ENCODE measurements at regions not wholly inside any gene's neighbourhood (a gene's known extent, or its start where the extent isn't known, plus 50 kb on each side); places are given as distances from the start of the nearest gene placed in this dataset.

DNA sequence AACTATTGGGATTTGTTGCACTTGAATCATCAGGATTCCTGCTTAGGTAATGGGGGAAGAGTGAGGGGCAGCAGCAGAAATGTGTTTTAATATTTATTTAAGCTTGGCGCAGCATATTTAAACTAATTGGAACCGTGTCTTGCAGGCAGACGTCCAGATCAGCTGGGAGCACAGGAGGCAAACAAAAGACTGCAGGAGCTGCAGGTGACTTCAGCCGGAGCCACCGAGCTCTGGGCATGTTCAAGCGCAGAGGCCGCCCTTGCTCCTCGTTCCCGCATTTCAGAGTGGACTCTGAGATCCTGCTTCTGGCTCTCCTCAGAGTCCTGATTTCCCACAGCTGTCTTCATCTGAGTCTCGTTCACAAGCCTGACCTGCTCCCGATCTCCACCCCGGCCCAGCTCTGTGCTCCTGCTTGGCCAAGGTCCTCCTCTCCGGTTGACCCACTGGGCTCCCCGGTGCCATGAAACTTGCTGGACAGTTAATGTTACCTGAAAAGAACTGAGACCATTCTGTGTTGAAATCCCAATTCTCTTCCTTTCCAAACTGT lies 475.5 kb downstream of the SOX11 start:
- intact Hi-C loops (cut with DNase I) = no loop called here
- Histone ChIP-seq H3K36me3 (no peaks in the 10 kb centered on the region), H3K4me3 (no peak overlapping the region), H3K9me3 (no peaks in the 10 kb centered on the region), H3K27me3 (no peaks in the 10 kb centered on the region), H3K4me1 (no peaks in the 10 kb centered on the region), H3K9ac (ENCODE audit: low read depth in 2 of 2, low read length in 2 of 2) (no peak overlapping the region), H3K27ac (no peak overlapping the region)
- TF ChIP-seq, protein P1, sequence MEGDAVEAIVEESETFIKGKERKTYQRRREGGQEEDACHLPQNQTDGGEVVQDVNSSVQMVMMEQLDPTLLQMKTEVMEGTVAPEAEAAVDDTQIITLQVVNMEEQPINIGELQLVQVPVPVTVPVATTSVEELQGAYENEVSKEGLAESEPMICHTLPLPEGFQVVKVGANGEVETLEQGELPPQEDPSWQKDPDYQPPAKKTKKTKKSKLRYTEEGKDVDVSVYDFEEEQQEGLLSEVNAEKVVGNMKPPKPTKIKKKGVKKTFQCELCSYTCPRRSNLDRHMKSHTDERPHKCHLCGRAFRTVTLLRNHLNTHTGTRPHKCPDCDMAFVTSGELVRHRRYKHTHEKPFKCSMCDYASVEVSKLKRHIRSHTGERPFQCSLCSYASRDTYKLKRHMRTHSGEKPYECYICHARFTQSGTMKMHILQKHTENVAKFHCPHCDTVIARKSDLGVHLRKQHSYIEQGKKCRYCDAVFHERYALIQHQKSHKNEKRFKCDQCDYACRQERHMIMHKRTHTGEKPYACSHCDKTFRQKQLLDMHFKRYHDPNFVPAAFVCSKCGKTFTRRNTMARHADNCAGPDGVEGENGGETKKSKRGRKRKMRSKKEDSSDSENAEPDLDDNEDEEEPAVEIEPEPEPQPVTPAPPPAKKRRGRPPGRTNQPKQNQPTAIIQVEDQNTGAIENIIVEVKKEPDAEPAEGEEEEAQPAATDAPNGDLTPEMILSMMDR (IDR thresholded peaks at IDR 0.05) = no peak
- no peak for DNase-seq

DNA sequence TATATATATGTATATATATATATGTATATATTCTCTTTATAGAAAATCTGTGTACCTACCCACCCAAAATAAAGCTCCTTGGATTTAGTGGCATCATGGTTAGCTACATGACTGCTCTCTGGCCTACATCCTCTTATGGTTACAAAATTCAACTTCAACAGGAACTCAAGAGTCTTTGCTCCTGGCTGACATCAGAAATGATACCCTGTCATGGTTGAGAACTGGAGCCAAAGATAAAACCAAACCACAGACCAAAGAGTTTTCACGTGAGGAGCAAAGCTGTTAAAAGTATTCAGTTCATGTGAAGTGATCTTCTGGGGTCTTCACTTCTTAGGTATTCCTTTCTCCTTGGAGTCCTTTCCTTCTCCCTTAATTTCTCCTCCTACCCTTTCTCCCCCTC lies 476.3 kb downstream of the SOX11 start:
- intact Hi-C loops (cut with DNase I) = no loop called here
- Histone ChIP-seq H3K4me3 (no peak overlapping the region), H3K36me3 (no peaks in the 10 kb centered on the region), H3K27ac (no peak overlapping the region), H3K9me3 (no peaks in the 10 kb centered on the region), H3K9ac (ENCODE audit: low read depth in 2 of 2, low read length in 2 of 2) (no peak overlapping the region), H3K27me3 (no peaks in the 10 kb centered on the region), H3K4me1 (no peaks in the 10 kb centered on the region)
- TF ChIP-seq, protein P1 (IDR thresholded peaks at IDR 0.05) = no peak
- no peak for DNase-seq

GRCh38 chr2:6171294-6171693 lies 479.1 kb downstream of the SOX11 start:
- Histone ChIP-seq H3K4me1 (no peaks in the 10 kb centered on the region), H3K36me3 (no peaks in the 10 kb centered on the region), H3K9me3 (no peaks in the 10 kb centered on the region), H3K4me3 (no peak overlapping the region), H3K9ac (ENCODE audit: low read depth in 2 of 2, low read length in 2 of 2) (no peak overlapping the region), H3K27ac (no peak overlapping the region), H3K27me3 (no peaks in the 10 kb centered on the region)
- TF ChIP-seq, protein P1 (IDR thresholded peaks at IDR 0.05) = no peak
- no peak for DNase-seq
- intact Hi-C loops (cut with DNase I) = no loop called here

- TF ChIP-seq, protein P1 (IDR thresholded peaks at IDR 0.05) = no peak
Measured at GRCh38 chr2:6177811-6178210, 485.6 kb downstream of the SOX11 start.

GRCh38 chr2:6181525-6181924 lies 489.3 kb downstream of the SOX11 start:
- intact Hi-C loops (cut with DNase I) = no loop called here

More at GRCh38 chr2:6177811-6178210, 485.6 kb downstream of the SOX11 start:
- no peak overlapping the region for H3K4me3 ChIP-seq
- H3K27me3 ChIP-seq = no peaks in the 10 kb centered on the region
- DNase-seq = no peak
- H3K36me3 ChIP-seq = no peaks in the 10 kb centered on the region
- H3K4me1 ChIP-seq = no peaks in the 10 kb centered on the region
- no peaks in the 10 kb centered on the region for H3K9me3 ChIP-seq
- H3K27ac ChIP-seq = no peak overlapping the region
- H3K9ac ChIP-seq (ENCODE audit: low read depth in 2 of 2, low read length in 2 of 2) = no peak overlapping the region
- intact Hi-C loops (cut with DNase I) = no loop called here

More at GRCh38 chr2:6181525-6181924, 489.3 kb downstream of the SOX11 start:
- Histone ChIP-seq H3K27ac (no peak overlapping the region), H3K4me1 (no peaks in the 10 kb centered on the region), H3K36me3 (no peaks in the 10 kb centered on the region), H3K27me3 (no peaks in the 10 kb centered on the region), H3K9ac (ENCODE audit: low read depth in 2 of 2, low read length in 2 of 2) (no peak overlapping the region), H3K4me3 (no peak overlapping the region), H3K9me3 (no peaks in the 10 kb centered on the region)
- TF ChIP-seq, protein P1 (IDR thresholded peaks at IDR 0.05) = no peak
- no peak for DNase-seq
